Activated naive CD4-positive, alpha-beta T cell treated with Interleukin-2 at 50 U/mL for 16 hours (primary cell): ENCODE measurements at regions not wholly inside any gene's neighbourhood (a gene's known extent, or its start where the extent isn't known, plus 50 kb on each side); places are given as distances from the start of the nearest gene placed in this dataset.

Source experiments
- DNase-seq: peaks from one replicate; pipeline ENCODE4 v3.0.0-alpha.2; 2020

DNA sequence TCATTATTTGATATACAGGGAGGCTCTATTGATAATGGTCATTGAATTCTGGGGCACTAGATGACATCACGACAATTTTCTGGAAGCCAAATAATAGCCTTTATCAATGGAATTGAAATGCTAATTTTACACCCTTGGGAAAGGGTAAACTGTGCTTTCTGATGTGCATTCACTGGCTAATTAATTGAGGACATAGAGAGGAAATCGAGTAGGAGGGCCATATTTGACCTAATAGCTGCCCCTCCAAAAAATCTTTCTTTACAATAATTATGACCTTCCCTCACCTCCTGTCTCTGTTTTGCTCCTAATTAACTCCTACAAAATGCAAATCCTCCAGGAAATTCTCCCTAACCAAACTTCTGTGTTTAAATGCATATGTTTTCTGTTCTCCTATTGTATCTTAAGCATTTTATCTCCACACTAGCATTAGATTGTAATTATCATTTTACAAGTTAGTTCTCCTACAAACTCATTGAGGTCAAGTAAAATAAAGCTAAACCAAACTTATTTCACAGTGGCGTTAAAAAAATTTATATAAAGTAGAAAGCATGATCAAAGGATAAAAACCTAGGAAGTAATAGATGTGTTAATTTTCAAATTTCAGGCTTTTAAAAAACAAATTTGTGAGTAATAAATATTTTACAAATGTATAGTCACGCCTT lies 1414.0 kb upstream of the AGA start:
- no peak for DNase-seq

DNA sequence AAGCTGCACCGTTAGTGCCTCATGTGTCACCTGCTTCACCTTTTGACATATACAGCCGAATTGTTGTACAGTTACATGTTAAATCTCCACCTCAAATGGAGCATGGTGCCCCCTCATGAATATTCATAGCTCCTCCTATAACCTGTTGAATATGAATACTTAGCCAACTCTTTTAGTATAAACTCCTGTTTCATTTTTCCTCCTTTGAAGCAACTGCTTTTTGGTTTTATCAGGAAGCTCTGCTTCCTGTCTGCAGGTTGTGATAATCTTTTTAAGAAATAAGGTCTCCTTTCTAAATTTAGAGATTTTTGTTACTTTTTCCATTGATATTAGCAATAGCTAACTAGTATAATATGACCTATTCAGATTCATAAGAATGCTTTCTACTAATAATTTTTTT lies 1429.2 kb upstream of the AGA start:
- DNase-seq, result no peak

DNA sequence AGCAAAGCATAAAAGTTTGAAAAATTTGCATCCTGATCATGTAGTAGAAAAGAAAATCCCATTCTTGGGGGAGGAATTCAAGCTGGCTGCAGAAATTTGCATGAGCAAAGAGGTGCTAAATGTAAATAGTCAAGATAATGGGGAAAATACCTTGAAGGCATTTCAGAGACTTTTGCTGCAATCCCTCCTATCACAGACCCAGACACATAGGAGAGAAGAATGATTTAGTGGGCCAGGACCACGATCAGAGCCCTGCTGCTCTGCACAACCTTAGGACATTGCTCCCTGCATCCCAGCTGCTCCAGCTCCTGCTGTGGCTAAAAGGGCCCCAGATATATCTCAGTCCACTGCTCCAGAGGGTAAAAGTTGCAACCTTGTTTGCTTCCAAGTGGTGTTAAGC lies 1439.7 kb upstream of the AGA start:
- no peak for DNase-seq

DNA sequence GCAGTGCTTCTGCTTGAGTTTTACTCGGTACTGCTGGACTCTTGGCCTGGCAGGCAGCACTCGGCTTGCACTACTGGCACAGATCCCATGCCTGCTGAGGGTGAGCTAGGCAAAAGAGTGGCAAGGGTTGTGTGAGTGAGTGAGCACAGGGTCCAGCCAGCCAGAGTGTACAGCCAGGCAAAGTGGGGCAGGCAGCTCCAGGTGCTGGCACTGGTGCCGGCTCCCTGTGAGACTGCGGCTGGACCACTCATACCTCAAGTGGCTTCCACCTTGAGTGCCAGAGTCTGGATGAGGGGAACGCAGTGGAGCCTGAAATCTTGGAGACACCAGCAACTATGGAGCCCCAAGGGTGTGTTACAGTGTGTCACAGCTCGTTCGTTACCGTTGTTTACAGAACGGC lies 1451.9 kb upstream of the AGA start:
- DNase-seq, result no peak

DNA sequence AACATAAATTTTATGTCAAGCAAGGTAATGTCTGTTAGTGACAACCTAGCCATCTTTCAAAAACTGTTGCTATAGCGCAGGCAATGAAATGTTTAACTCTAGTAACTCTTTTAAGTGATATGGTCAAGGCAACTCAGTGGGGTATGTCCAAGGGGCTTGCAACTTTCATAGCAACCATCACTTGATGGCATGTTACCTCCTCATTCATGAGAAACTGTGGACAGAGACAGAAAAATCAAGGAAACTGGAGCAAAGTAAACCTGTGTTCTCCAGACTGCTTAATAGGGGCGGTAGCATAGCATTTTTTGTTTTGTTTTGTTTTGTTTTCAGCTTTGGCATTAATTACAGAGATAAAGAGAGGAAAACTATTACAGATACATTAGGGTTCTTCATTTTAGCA lies 1456.8 kb upstream of the AGA start:
- DNase-seq, result no peak

DNA sequence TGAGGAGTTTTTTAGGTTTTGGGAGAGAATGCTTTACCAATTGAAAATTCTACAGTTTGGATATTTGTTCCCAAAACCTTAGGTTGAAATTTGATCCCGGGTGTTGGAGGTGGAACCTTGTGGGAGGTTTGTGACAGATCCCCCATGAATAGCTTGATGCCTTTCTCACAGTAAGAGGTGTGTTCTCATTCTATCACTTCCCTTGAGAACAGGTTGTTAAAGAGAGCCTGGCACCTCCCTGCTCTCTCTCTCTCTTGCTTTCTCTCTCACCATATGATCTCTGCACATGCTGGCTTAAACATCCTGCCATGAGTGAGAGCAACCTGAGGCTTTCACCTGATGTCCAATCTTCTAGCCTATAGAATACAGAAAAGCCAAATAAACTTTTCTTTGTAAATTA lies 1475.5 kb upstream of the AGA start:
- DNase-seq, result no peak

DNA sequence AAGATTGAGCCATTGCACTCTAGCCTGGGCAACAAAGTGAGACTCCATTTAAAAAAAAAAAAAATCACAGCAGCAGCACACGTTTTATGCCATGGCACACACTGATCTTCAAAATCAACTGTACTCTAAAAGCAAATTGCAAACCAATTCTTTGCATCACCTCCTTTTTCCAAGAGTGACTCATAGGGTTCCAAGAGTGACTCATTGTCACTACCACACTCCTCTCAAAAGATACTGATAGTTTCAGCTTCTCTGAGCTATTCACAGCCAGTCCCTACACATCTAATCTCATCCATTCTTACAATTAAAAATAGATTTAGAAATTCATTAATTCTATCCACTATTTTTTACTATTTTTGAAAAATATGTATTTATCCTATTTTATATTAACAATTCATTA lies 1494.9 kb upstream of the AGA start:
- no peak for DNase-seq

DNA sequence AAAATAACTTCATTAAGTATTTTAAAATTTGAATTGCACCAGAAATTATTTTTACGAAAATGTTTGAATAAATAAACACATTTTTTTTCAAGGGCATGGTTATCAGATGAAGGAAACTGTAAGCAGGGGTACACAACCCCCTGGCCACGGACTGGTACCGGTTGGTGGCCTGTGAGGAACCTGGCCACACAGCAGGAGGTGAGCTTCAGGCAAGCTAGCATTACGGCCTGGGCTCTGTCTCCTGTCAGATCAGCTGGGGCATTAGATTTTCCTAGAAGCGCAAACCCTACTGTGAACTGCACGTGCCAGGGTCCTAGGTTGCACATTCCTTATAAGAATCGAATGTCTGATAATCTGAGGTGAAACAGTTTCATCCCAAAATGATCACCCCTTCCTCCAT lies 1499.7 kb upstream of the AGA start:
- no peak for DNase-seq

DNA sequence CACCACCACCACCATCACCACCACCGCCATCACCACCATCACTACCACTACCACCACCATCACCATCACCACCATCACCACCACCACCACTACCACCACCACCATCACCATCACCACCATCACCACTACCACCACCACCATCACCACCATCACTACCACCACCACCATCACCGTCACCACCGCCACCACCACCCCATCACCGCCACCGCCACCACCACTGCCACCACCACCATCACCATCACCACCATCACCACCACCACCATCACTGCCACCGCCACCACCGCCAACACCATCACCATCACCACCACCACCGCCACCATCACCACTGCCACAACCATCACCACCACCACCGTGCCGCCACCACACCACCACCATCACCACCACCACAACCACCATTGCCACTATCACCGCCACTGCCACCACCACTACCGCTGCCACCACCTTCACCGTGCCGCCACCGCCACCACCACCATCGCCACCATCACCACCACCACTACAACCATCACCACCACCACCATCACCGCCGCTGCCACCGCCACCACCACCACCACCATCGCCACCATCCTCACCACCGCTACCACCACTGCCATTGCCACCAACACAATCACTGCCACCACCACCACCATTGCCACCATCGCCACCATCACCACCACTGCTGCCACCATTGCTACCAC lies 1511.3 kb upstream of the AGA start:
- DNase-seq, result no peak

DNA sequence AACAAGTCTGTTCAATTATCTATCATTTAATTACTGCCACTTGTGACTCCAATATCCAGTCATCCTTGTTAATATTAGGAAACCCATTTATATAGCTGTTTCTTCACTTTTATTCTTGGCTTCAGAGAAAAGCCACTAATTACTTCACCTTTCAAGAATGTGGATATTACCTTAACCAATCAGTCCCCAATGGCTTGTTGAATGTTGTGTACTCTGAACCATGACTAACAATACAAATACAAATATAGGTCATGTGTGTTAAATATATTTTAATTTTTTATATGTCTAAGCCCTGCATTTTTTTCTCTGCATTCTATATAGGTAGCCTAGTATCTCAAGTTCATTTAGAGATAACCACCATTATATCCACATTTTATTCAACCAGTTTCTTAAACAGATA lies 1513.4 kb upstream of the AGA start:
- DNase-seq, result no peak

DNA sequence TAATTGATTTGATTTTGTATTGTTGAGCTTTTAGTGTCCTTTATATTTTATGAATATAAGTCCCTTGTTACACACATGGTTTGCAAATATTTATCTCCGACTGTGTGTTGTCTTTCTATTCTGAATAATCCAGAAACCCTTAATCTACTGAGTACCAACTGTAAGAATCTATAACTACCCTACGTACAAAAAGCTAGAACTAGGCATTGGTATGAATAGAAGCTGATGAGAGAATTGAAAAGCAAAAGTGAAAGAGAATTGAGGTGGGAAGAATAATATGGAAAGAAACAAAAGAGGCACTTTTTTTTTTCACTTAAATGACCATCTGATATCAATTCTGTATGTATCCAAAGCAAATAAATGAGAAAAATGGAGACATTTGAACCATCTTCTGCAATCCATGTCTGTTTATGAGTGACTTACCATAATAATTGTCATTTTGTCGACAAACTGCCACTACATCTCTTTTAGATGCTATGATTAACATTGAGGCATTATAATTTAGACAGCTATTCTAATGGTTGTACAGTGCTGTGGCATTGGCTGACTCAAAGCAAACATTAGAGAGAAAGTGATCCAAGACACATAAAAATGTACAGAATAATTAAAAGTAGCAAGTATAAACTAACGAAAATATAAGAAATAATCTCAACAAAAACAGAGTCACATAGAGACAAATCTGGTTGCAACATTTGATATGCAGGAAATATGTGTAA lies 1516.6 kb upstream of the AGA start:
- no peak for DNase-seq

DNA sequence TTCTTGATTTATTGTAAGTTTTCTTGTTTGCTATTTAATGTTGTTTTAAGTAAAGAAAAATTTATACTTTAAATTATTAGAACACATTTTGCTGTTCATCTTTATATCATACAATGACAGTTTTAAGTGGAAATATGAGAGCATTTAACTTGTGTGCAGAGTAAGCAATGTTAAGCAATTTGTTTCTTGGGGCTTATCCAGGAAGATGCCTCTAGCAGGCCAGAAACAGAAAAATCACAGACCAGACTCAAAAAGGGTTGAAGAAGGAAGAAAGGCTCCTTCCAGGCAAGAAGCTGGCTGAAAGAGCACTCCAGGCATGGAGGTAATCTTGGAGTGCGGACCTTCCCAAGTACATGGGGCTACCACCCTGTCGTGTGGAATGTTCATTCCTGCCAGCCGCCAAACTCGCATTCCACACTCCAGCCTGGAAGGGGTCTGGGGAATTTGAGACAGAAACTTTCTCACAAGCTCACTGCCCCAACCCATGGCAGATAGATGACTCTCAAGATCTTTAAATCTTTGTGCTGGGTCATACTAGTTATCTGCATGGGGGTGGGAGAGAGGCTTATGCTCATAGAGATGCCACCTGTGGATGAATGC lies 1521.3 kb upstream of the AGA start:
- no peak for DNase-seq

DNA sequence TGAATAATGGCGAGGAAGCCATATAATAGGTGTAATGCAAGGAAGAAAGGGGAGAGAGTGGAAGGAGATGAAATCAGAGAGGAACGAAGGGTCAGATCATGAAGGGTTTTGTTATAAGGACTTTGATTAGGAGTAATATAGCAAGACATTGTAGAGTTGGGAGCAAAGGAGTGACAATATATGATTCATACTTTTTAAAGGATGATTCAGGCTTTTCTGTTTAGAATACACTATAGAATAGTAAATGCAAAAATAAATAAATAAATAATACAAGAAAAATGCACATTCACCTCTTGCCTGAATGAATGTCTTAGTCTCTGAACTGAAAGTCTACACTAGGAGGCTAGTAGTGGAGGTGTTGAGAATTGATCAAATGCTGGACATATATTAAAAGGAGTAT lies 1524.4 kb upstream of the AGA start:
- no peak for DNase-seq

DNA sequence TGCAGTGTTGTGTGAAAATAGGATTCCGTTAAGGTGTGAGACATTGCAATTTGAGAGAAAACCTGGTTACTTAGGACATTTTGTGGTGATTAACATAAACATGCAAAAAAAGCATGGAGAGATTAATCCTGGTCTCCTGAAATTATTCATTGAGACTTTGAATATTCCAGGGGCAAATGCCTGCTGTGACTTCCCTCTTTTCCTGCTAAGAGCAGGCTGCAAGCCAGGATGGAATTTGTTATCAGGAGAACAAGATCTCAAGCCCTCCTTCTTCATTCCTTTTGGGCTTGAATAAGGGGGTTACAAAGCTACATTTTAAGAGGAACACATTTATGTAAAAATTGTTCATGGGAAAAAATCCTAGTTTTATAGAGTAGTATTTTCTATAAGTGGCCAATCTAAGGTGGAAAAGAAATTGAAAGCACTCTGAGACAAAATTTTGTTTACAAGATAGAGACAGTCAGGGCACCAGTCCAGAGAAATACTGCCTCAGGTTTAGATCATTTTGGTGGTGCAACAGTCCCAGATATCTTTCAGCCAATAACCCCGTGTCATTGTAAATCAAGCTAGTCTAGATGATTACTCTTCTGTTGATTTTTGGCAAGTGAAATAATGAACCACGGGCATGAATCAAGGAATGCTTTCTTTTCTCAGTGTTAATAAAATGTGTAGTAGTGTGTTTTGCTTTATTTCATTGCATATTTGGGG lies 1528.3 kb upstream of the AGA start:
- DNase-seq, result no peak

DNA sequence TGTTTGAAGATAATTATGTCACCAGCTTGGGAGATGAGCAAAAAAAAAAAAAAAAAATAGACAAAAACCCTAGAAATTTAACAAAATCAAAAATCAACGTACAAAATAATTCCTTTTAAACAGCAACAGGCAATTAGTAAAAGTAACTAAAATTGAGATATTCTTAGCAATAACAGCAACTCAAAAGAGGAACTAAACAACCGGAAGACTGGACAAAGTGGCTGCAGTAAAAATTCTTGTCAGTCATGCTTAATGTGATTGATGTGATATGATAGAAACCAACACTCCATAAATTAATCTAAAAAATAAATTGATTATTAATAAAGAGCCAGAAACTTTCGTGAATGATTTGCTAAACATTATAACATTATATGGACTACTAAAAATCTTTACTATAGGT lies 1534.6 kb upstream of the AGA start:
- DNase-seq, result no peak

DNA sequence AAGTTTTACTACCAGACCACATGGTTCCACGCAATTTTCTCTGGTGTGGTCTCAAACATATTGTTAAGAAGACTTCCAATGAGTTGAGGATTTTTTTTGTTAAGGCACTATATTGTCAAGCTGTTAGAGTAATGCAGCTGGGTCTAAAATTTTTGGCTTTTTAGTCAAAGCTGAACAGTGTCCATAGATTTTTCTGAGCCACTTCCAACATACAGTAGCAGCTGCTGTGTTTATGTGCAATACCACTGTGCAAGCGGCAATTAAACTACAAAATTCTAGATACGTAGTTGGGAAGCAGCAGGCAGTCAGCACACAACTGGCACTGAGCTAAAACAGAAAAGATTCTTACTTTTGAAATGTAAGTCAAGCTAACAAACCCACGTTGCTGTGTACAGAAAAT lies 1551.1 kb upstream of the AGA start:
- DNase-seq, result no peak

DNA sequence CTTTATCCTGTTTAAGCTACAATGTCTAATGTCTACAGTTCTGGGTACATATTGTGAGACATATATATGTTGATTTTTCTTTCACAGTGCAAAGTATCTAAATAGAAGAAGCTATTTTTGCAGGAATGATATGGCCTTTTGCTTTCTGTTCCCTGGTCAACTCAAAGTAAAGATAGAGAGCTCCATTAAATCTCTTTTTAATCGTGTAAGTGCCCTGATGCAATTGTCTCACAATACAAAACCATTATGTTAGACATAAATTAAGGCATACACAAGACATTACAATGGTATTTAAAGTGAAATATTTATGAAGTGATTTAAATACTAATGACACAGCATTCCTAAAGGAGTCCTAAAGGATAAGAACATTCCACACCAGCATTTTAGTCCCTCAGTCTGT lies 1559.7 kb upstream of the AGA start:
- DNase-seq, result no peak

DNA sequence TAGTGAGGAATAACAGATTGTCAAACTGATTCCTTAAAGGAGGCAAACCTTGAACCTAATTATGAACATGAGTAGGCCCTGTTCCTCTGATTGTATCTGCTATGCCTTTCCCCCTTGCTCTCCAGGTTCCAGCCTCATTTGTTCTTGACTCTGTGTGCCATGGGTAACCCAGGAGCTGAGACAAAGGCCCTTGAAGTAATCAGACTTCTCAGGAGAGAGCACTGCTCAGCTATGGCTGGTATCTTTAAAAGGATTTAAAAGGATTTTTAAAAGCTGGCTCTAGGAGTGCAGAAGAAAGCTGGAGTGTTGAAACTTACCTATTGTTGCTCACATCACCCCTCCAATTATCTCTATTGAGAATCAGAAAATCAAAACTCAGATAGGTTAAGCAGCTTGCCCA lies 1565.5 kb upstream of the AGA start:
- DNase-seq, result no peak

DNA sequence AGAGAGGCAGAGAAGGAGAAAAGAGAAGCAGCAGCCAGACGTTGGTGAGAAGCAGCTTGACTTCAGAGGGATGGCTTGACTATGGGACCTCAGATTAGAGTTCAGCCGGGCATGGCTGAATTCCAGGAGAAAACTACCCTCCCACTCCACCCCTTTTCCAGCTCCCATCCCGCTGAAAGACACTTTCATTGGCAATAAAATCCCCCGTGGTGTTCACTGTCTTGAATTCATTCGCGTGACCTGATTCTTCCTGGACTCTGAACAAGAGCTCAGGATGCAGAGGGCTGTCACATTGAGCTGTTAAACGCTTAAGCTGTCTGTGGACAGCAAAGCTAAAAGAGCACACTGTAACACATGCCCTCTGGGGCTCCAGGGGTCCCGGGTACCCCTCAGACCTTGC lies 1575.3 kb upstream of the AGA start:
- no peak for DNase-seq

DNA sequence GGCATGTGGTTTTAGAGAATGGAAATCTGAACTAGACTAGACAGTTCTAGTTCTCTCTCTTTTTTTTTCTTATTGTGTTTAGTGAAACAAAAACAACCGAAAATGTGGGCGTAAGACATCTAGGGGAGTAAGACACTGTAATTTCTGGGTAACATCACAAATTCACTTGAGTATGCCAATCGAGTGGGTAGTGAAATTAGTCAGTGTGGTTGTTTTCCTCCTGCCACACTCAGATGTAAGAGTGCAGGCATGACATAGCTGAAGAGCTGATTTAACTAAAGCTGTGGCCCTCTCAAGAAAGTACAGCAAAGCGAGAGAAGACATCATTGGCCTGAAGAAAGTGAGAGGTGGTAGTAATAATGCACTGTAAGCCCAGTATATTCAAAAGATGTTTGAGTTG lies 1585.3 kb upstream of the AGA start:
- no peak for DNase-seq

DNA sequence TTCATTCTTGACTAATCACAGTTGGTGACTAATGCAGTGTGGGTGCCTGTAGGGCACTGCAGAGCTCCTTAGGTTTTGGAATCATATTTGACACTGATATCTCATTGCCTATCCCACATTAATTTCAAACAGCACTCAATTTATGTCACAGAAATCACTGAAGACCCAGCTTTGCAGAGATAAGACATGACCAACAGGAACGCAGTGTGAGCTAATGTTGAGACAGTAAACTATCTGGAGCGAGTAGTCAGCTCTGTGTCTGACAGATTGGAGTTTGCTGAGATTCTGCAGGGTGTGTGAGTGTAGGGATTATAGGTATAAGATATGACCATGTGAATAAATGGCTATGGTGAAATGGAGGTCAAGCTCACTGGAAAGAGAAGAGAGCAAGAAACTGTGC lies 1586.1 kb upstream of the AGA start:
- no peak for DNase-seq

DNA sequence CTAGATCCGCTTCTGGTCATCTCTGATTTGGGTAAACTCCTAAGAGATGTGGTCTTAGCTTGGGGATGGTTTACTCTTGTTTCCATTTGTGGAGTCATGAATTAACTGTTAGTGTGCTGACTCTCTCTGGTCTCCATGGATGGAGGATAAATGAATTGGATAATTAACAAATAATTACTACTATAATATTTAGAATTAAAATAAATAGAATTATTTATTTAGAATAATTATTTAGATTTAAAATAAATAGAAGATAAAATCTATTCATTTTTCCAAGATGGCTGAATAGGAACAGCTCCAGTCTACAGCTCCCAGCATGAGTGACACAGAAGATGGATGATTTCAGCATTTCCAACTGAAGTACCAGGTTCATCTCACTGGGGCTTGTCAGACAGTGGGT lies 1587.4 kb upstream of the AGA start:
- no peak for DNase-seq

DNA sequence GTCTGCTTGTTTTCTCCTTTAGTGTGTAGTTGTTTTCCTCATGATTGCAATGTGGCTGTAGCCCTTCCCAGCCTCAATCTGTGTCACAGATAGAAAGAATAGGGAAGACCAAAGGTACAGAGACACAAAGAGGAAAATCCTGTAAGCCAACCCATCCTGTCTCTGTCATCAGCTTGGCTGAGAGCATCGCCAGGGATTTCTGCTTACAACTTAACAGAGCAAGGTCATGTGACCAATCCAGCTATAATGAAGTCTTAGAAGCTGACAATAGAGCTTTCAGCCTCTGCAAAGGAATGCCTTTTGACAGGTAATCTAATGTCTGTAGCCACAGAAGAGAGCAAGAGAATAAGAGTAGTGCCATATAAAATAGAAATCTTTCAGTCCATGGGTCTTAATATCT lies 1598.0 kb upstream of the AGA start:
- DNase-seq, result no peak
